ENCODE measurements at regions not wholly inside any gene's neighbourhood (a gene's known extent, or its start where the extent isn't known, plus 50 kb on each side); places are given as distances from the start of the nearest gene placed in this dataset.

- no peak overlapping the region for H3K4me3 ChIP-seq
- no peaks in the 10 kb centered on the region for H3K36me3 ChIP-seq
- no peak for TF ChIP-seq CTCF (IDR thresholded peaks at IDR 0.05)
- no peak for TF ChIP-seq POLR2A (IDR thresholded peaks at IDR 0.05)
- peak in 1 of 2 donors; percentile 41 for TF ChIP-seq POLR2AphosphoS5 (IDR thresholded peaks at IDR 0.05; ENCODE audit: insufficient read depth in 1 of 2, low read depth in 1 of 2)
- peak overlapping the region; percentile 26 for H3K27ac ChIP-seq
- no peaks in the 10 kb centered on the region for H3K9me3 ChIP-seq
- DNase-seq (ENCODE audit: extremely low spot score in 2 of 2), result peak in 1 of 2 donors; percentile 8
- H3K4me1 ChIP-seq, result peaks cover 5% of the 10 kb centered on the region
- no peaks in the 10 kb centered on the region for H3K27me3 ChIP-seq
- intact Hi-C loops (cut with DNase I), result no loop called here
These were observed 591.9 kb upstream of the MGMT start for GRCh38 chr10:128875030-128875744.

GRCh38 chr10:128875956-128876736 lies 590.9 kb upstream of the MGMT start:
- no peak for TF ChIP-seq CTCF (IDR thresholded peaks at IDR 0.05)
- no peak for TF ChIP-seq POLR2AphosphoS5 (IDR thresholded peaks at IDR 0.05; ENCODE audit: insufficient read depth in 1 of 2, low read depth in 1 of 2)
- intact Hi-C loops (cut with DNase I), result no loop called here
- Histone ChIP-seq H3K9me3 (no peaks in the 10 kb centered on the region), H3K4me1 (peaks cover 5% of the 10 kb centered on the region), H3K27me3 (no peaks in the 10 kb centered on the region), H3K27ac (peak overlapping the region; percentile 26), H3K4me3 (no peak overlapping the region), H3K36me3 (no peaks in the 10 kb centered on the region)
- DNase-seq (ENCODE audit: extremely low spot score in 2 of 2), result peak; percentile 49 to 92

GRCh38 chr10:128877141-128877540 lies 589.9 kb upstream of the MGMT start:
- DNase-seq (ENCODE audit: extremely low spot score in 2 of 2), result peak in 1 of 2 donors; percentile 56
- no peaks in the 10 kb centered on the region for H3K27me3 ChIP-seq
- H3K36me3 ChIP-seq, result no peaks in the 10 kb centered on the region
- intact Hi-C loops (cut with DNase I), result no loop called here
- no peaks in the 10 kb centered on the region for H3K9me3 ChIP-seq
- TF ChIP-seq POLR2AphosphoS5 (IDR thresholded peaks at IDR 0.05; ENCODE audit: insufficient read depth in 1 of 2, low read depth in 1 of 2), result no peak
- TF ChIP-seq POLR2A (IDR thresholded peaks at IDR 0.05), result no peak
- TF ChIP-seq CTCF (IDR thresholded peaks at IDR 0.05), result no peak
- no peak overlapping the region for H3K27ac ChIP-seq
- H3K4me1 ChIP-seq, result peaks cover 5% of the 10 kb centered on the region
- H3K4me3 ChIP-seq, result no peak overlapping the region

- no peaks in the 10 kb centered on the region for H3K27me3 ChIP-seq
- no peaks in the 10 kb centered on the region for H3K36me3 ChIP-seq
- TF ChIP-seq POLR2AphosphoS5 (IDR thresholded peaks at IDR 0.05; ENCODE audit: insufficient read depth in 1 of 2, low read depth in 1 of 2) (no peak), POLR2A (IDR thresholded peaks at IDR 0.05) (no peak), CTCF (IDR thresholded peaks at IDR 0.05) (no peak)
- no peaks in the 10 kb centered on the region for H3K9me3 ChIP-seq
- H3K4me1 ChIP-seq, result peaks cover 5% of the 10 kb centered on the region
- intact Hi-C loops (cut with DNase I), result no loop called here
- H3K27ac ChIP-seq, result no peak overlapping the region
- H3K4me3 ChIP-seq, result no peak overlapping the region
- DNase-seq (ENCODE audit: extremely low spot score in 2 of 2), result peak in 1 of 2 donors; percentile 77
These were observed 589.1 kb upstream of the MGMT start for GRCh38 chr10:128877936-128878335.

GRCh38 chr10:128879030-128879429 lies 588.0 kb upstream of the MGMT start:
- H3K27ac ChIP-seq, result no peak overlapping the region
- peaks cover 5% of the 10 kb centered on the region for H3K4me1 ChIP-seq
- no peaks in the 10 kb centered on the region for H3K27me3 ChIP-seq
- no peaks in the 10 kb centered on the region for H3K9me3 ChIP-seq
- no peaks in the 10 kb centered on the region for H3K36me3 ChIP-seq
- H3K4me3 ChIP-seq, result no peak overlapping the region
- intact Hi-C loops (cut with DNase I), result no loop called here
- TF ChIP-seq CTCF (IDR thresholded peaks at IDR 0.05), result no peak
- TF ChIP-seq POLR2A (IDR thresholded peaks at IDR 0.05), result no peak
- TF ChIP-seq POLR2AphosphoS5 (IDR thresholded peaks at IDR 0.05; ENCODE audit: insufficient read depth in 1 of 2, low read depth in 1 of 2), result no peak
- no peak for DNase-seq (ENCODE audit: extremely low spot score in 2 of 2)
